Lung (tissue), 11 donors: ENCODE measurements at regions not wholly inside any gene's neighbourhood (a gene's known extent, or its start where the extent isn't known, plus 50 kb on each side); places are given as distances from the start of the nearest gene placed in this dataset.

Experiments used
- ATAC-seq: fragments of 200-7000 bp; cut with Tn5 transposase; one replicate; pipeline ENCODE4 v1.9.1; 2020; ENCODE audit warnings: moderate number of reproducible peaks; ENCODE audit not compliant: insufficient read depth, low FRiP score
- DNase-seq, 3 donors: peaks; one replicate each; pipeline ENCODE4 v3.0.0-alpha.2; 2013 to 2017
- H3K27ac ChIP-seq, 2 donors: one replicate each; pipeline ENCODE4 v1.5.1; 2013; ENCODE audit warnings: mild to moderate bottlenecking in 2 of 2, moderate library complexity in 2 of 2, control low read depth in 1 of 2, inconsistent platforms in 1 of 2, low read depth in 1 of 2, low read length in 1 of 2
- H3K27me3 ChIP-seq, 3 donors: one replicate each; pipeline ENCODE4 v1.5.1; 2013; ENCODE audit warnings: low read length in 2 of 3; ENCODE audit not compliant: control insufficient read depth in 3 of 3, insufficient read depth in 3 of 3
- H3K36me3 ChIP-seq, 4 donors: one replicate each; pipeline ENCODE4 v1.5.1; 2013; ENCODE audit warnings: low read length in 4 of 4, mild to moderate bottlenecking in 1 of 4, moderate library complexity in 1 of 4; ENCODE audit not compliant: control insufficient read depth in 4 of 4, insufficient read depth in 4 of 4
- H3K4me1 ChIP-seq, 5 donors: one replicate each; pipeline ENCODE4 v1.5.1; 2013; ENCODE audit warnings: low read length in 5 of 5, mild to moderate bottlenecking in 2 of 5, moderate library complexity in 1 of 5; ENCODE audit not compliant: control insufficient read depth in 5 of 5, insufficient read depth in 5 of 5
- H3K4me3 ChIP-seq: one replicate; pipeline ENCODE4 v1.5.1; 2013; ENCODE audit warnings: mild to moderate bottlenecking, control low read depth, moderate library complexity
- H3K9ac ChIP-seq, 2 donors: one replicate each; pipeline ENCODE4 v1.5.1; 2013; ENCODE audit warnings: low read length in 2 of 2, control low read depth in 1 of 2; ENCODE audit not compliant: insufficient read depth in 1 of 2
- H3K9me3 ChIP-seq, 4 donors: one replicate each; pipeline ENCODE4 v1.5.1; 2013; ENCODE audit warnings: low read length in 3 of 4, mild to moderate bottlenecking in 1 of 4, moderate library complexity in 1 of 4; ENCODE audit not compliant: control insufficient read depth in 4 of 4, insufficient read depth in 3 of 4
- CTCF ChIP-seq: IDR thresholded peaks from 2 replicates; pipeline ENCODE4 v1.5.1; 2012; ENCODE audit warnings: mild to moderate bottlenecking; ENCODE audit errors: control extremely low read depth, extremely low read depth
- WGBS, 2 donors: extraction: QIAGEN DNeasy Blood & Tissue Kit; methylation state at CpG; one replicate each; pipeline ENCODE4 v1.1.7; 2013; 5-methylcytosine and 5-hydroxymethylcytosine counted together
- donor health status: control.
- donor health status: control.
- donor health status: Bipolar disorder and iron deficiency.
- donor health status: healthy.
- donor health status: DM: yes; HTN: yes; CAD: no.

- no peak for ATAC-seq
- no peak overlapping the region for H3K9ac ChIP-seq
- H3K27me3 ChIP-seq: no peaks in the 10 kb centered on the region
- DNase-seq: no peak
- no peaks in the 10 kb centered on the region for H3K36me3 ChIP-seq
- H3K4me3 ChIP-seq: no peak overlapping the region
- H3K4me1 ChIP-seq: no peaks in the 10 kb centered on the region
- no peak overlapping the region for H3K27ac ChIP-seq
- H3K9me3 ChIP-seq: no peaks in the 10 kb centered on the region
- no peak for TF ChIP-seq CTCF
- 72 to 74% methylated on average over 2 of the region's 2 CpGs for WGBS, 2 donors
These were observed 162.2 kb upstream of the FAM3C start for GRCh38 chr7:121558288-121558687.

- no peak for TF ChIP-seq CTCF
- WGBS, 2 donors: 84 to 87% methylated on average over 4 of the region's 4 CpGs
- Histone ChIP-seq H3K27ac (no peak overlapping the region), H3K9me3 (no peaks in the 10 kb centered on the region), H3K4me3 (no peak overlapping the region), H3K36me3 (no peaks in the 10 kb centered on the region), H3K27me3 (no peaks in the 10 kb centered on the region), H3K4me1 (no peaks in the 10 kb centered on the region), H3K9ac (no peak overlapping the region)
- DNase-seq (no peak), ATAC-seq (no peak)
These were observed 161.2 kb upstream of the FAM3C start for GRCh38 chr7:121557034-121557892.

GRCh38 chr7:121555558-121555957, 159.4 kb upstream of the FAM3C start:
- H3K4me1 ChIP-seq: no peaks in the 10 kb centered on the region
- no peaks in the 10 kb centered on the region for H3K9me3 ChIP-seq
- DNase-seq (no peak), ATAC-seq (no peak)
- WGBS, 2 donors: 82 to 85% methylated on average over 3 of the region's 3 CpGs
- H3K27me3 ChIP-seq: no peaks in the 10 kb centered on the region
- no peak overlapping the region for H3K9ac ChIP-seq
- H3K27ac ChIP-seq: no peak overlapping the region
- H3K36me3 ChIP-seq: no peaks in the 10 kb centered on the region
- H3K4me3 ChIP-seq: no peak overlapping the region
- TF ChIP-seq CTCF: no peak
